OCI-LY3 (cell line): ENCODE measurements at regions not wholly inside any gene's neighbourhood (a gene's known extent, or its start where the extent isn't known, plus 50 kb on each side); places are given as distances from the start of the nearest gene placed in this dataset.

ENCODE experiments used
- EZH2phosphoT487 ChIP-seq: fragments of 200-600 bp; shearing (Covaris generic); IDR thresholded peaks from 2 replicates; pipeline ENCODE4 v1.6.1; 2018; ENCODE audit warnings: antibody characterized with exemption, mixed run types, low read depth
- TF ChIP-seq, protein P1 (sequence below): fragments of 200-600, 300-600 bp; sonication (generic); IDR thresholded peaks from 2 replicates; pipeline ENCODE4 v1.5.1; 2014; ENCODE audit warnings: antibody characterized with exemption, low read length, low read depth

DNA sequence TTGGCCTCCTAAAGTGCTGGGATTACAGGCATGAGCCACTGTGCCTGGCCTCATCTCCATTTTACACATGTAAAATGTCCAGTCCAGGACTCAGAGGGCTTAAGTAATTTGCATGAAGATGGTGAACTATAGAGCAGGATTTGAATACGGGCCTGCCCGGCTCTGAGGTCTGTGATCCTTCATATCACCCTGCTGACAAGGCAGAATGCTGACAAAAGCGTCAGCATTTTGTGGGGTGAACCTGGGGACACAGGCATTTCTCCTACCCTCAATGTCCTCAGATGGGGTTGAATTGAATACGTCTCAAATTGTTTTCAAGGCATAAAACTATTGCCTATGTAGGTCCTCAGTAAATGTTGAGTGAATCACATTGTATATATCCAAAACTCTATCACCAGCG is 57.2 kb upstream of the GATA6 start:
- TF ChIP-seq, protein P1, sequence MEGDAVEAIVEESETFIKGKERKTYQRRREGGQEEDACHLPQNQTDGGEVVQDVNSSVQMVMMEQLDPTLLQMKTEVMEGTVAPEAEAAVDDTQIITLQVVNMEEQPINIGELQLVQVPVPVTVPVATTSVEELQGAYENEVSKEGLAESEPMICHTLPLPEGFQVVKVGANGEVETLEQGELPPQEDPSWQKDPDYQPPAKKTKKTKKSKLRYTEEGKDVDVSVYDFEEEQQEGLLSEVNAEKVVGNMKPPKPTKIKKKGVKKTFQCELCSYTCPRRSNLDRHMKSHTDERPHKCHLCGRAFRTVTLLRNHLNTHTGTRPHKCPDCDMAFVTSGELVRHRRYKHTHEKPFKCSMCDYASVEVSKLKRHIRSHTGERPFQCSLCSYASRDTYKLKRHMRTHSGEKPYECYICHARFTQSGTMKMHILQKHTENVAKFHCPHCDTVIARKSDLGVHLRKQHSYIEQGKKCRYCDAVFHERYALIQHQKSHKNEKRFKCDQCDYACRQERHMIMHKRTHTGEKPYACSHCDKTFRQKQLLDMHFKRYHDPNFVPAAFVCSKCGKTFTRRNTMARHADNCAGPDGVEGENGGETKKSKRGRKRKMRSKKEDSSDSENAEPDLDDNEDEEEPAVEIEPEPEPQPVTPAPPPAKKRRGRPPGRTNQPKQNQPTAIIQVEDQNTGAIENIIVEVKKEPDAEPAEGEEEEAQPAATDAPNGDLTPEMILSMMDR, result no peak
- TF ChIP-seq EZH2phosphoT487, result no peak
